ENCODE measurements at regions not wholly inside any gene's neighbourhood (a gene's known extent, or its start where the extent isn't known, plus 50 kb on each side); places are given as distances from the start of the nearest gene placed in this dataset.

DNA sequence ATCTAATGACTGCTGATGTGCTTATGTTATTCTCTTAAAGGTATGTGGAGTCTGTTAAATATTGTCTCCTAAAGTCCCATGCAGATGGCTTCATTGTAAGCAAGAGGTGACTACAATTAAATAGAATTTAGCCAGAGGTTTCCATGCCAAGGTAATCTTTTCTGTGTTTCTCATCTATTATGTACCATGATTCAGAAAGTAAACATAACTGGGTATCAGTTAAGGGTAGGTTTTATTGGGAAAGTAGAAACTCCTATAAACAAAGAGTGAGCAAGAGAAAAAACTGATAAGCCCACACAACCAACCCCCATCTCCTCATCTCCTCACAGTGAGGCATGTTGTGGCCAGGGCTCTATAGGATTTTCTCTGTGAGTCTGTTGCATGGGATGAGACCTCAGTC lies 611.7 kb downstream of the SNAPC1 start:
- Mint-ChIP-seq H3K4me3 (no peak overlapping the region), H3K27me3 (ENCODE audit: low read depth, poor library complexity) (no peaks in the 10 kb centered on the region), H3K9me3 (peaks cover 12% of the 10 kb centered on the region), H3K36me3 (ENCODE audit: low read depth) (no peaks in the 10 kb centered on the region), H3K27ac (no peak overlapping the region), H3K4me1 (peaks cover 8% of the 10 kb centered on the region)
- TF ChIP-seq, protein P1, sequence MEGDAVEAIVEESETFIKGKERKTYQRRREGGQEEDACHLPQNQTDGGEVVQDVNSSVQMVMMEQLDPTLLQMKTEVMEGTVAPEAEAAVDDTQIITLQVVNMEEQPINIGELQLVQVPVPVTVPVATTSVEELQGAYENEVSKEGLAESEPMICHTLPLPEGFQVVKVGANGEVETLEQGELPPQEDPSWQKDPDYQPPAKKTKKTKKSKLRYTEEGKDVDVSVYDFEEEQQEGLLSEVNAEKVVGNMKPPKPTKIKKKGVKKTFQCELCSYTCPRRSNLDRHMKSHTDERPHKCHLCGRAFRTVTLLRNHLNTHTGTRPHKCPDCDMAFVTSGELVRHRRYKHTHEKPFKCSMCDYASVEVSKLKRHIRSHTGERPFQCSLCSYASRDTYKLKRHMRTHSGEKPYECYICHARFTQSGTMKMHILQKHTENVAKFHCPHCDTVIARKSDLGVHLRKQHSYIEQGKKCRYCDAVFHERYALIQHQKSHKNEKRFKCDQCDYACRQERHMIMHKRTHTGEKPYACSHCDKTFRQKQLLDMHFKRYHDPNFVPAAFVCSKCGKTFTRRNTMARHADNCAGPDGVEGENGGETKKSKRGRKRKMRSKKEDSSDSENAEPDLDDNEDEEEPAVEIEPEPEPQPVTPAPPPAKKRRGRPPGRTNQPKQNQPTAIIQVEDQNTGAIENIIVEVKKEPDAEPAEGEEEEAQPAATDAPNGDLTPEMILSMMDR (IDR thresholded peaks at IDR 0.05): no peak
- no peak for DNase-seq

DNA sequence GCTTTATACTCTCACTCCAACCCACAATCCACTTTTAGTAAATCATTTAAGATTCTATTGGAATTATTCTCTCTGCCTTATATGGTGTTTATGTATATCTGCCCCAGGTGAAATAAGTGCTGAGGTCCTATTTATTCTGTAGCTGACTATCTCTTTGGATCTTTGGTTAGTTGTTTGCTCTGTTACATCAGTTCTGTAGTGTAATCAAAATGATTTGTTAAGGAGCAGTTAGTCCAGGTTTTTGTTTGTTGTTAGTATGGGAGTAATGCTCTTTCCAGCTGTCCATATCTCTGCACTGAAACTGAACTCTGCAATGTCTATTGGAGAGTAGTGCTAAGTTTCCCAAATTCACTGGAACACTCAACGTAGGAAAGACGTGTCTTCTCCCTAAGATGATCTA lies 615.8 kb downstream of the SNAPC1 start:
- DNase-seq: no peak
- Mint-ChIP-seq H3K27me3 (ENCODE audit: low read depth, poor library complexity) (no peaks in the 10 kb centered on the region), H3K4me1 (no peaks in the 10 kb centered on the region), H3K9me3 (peaks cover 12% of the 10 kb centered on the region), H3K27ac (no peak overlapping the region), H3K36me3 (ENCODE audit: low read depth) (no peaks in the 10 kb centered on the region), H3K4me3 (no peak overlapping the region)
- TF ChIP-seq, protein P1 (IDR thresholded peaks at IDR 0.05): no peak

DNA sequence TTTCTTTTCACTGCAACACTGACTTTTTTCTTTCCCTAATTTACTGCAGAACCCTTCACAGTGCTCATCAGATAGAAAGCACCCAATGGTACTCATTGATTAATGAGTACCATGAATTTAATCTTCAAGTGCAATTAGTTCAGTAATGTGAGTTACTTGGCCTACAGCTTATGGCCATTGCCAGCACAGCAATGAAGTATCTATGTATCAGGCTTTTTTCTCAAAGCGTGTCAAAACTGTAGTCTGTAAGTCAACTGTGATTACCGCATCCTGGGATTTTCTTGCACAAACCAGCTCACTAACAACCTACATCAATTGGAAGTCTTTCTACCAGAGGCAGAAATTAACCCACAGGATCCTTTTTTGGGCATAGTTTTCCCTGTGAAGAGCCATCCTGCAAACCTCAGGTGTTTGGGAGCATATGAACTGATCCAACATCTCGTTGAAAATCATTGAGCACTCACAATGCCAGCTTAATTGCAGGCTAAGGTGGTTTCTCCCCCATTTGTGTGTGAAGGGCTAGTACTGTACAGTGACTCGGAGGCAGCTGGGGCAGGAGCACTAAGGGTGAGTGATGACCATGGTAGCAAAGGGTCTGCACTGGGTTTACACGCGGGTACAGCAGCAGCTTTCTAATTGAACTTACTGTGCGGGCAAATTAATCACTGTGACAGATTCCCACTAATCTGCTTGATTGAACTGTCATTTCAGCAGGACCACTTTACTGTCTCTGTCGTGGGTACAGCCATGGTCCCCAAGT lies 619.3 kb downstream of the SNAPC1 start:
- TF ChIP-seq, protein P1 (IDR thresholded peaks at IDR 0.05): no peak
- Mint-ChIP-seq H3K36me3 (ENCODE audit: low read depth) (peaks cover 8% of the 10 kb centered on the region), H3K4me1 (no peaks in the 10 kb centered on the region), H3K27me3 (ENCODE audit: low read depth, poor library complexity) (no peaks in the 10 kb centered on the region), H3K4me3 (no peak overlapping the region), H3K9me3 (peaks cover 22% of the 10 kb centered on the region), H3K27ac (no peak overlapping the region)
- DNase-seq: no peak

DNA sequence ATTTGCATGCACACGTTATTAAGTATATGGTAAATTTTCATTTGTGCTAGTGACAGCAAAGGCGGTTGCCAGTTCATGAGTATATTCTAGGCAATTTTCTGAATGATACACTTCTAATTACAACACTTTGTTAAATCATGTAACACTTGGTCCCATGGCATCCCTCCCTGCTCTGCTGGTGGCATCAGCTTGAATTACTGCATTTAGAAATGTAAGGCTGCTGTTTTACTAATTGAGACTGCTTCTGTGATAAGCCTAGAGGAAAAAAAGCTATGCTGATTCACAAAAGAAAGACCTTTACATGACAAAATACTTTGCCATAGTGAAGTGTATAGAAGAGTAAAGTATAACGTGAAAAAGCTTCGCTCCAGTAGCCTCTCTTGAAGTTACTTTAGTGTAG lies 636.1 kb downstream of the KCNH5 start:
- TF ChIP-seq, protein P1 (IDR thresholded peaks at IDR 0.05): no peak
- no peak for DNase-seq
- Mint-ChIP-seq H3K27me3 (ENCODE audit: low read depth, poor library complexity) (no peaks in the 10 kb centered on the region), H3K9me3 (peaks cover under 1% of the 10 kb centered on the region), H3K4me1 (no peaks in the 10 kb centered on the region), H3K36me3 (ENCODE audit: low read depth) (no peaks in the 10 kb centered on the region), H3K4me3 (no peak overlapping the region), H3K27ac (no peak overlapping the region)

DNA sequence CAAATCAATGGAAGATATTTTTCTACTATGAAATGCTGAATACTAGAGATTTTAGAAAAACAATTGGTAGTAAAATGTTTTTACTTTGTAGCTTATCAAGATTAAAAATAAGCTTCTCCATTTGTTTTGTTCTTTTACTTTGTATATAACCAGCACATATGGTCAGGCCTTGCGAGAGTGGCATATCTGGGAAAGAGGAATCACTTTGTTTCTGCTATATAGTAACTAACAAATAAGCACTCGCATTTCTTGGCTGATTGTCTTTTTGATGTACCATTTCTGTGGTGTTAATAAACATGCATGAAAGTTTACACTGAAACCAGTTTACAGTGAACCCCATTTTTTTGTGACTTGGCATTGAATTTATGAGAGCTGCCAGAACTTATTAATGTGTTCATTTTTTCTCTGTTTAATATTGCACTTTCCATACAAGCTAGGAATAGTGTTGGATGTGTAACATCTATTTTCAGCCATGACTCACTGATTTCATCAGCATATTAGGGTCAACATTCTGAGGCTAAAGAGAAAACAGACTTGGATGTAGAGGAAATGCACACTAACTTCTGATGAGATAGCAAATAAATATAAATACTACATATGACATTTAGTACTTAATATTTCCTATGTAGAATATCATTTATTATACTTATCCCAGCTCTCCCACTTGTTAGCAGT lies 635.5 kb downstream of the KCNH5 start:
- Mint-ChIP-seq H3K9me3 (no peaks in the 10 kb centered on the region), H3K27ac (no peak overlapping the region), H3K4me3 (no peak overlapping the region), H3K36me3 (ENCODE audit: low read depth) (no peaks in the 10 kb centered on the region), H3K27me3 (ENCODE audit: low read depth, poor library complexity) (no peaks in the 10 kb centered on the region), H3K4me1 (no peaks in the 10 kb centered on the region)
- no peak for DNase-seq
- TF ChIP-seq, protein P1 (IDR thresholded peaks at IDR 0.05): no peak

DNA sequence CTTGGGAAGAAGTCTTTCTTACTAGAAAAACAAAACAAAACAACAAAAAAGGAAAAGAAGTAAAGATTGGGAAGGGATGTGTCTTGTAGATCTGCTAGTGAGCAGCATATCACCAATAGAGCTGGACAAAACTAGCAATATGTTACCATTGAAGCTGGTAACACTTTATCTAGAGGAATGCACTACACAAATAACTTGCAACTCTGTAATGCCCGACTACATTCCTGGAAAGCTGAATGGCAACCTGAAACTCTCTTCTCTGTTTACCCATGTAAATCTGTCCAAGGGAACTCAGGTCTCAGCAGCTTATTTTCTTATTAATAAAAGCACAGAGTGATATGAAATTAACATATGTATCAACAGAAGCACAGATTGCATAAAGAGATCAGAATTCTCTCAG lies 624.4 kb downstream of the KCNH5 start:
- Mint-ChIP-seq H3K9me3 (peaks cover 7% of the 10 kb centered on the region), H3K4me1 (no peaks in the 10 kb centered on the region), H3K27me3 (ENCODE audit: low read depth, poor library complexity) (no peaks in the 10 kb centered on the region), H3K4me3 (no peak overlapping the region), H3K27ac (no peak overlapping the region), H3K36me3 (ENCODE audit: low read depth) (no peaks in the 10 kb centered on the region)
- DNase-seq: no peak
- TF ChIP-seq, protein P1 (IDR thresholded peaks at IDR 0.05): no peak
